RPMI7951 (cell line): ENCODE measurements at regions not wholly inside any gene's neighbourhood (a gene's known extent, or its start where the extent isn't known, plus 50 kb on each side); places are given as distances from the start of the nearest gene placed in this dataset.
A peak's percentile ranks its signal among the peaks of the same experiment; 100 is the strongest.
"Not testable (repeated sequence)": the region's sequence is repeated elsewhere in the genome, so short reads cannot be mapped to it uniquely, and the experiment has no call there.

ENCODE experiments used
- DNase-seq: peaks from one replicate; pipeline ENCODE4 v3.0.0-alpha.2; 2012; ENCODE audit warnings: low read depth

- peak; percentile 42 for DNase-seq
Observed at GRCh38 chr20:6715401-6715941, 52.0 kb upstream of the BMP2 start.

- peak; percentile 42 for DNase-seq
Observed at GRCh38 chr20:6714279-6714711, 53.2 kb upstream of the BMP2 start.

- no peak for DNase-seq
Observed at GRCh38 chr20:6711951-6712649, 55.4 kb upstream of the BMP2 start.

DNA sequence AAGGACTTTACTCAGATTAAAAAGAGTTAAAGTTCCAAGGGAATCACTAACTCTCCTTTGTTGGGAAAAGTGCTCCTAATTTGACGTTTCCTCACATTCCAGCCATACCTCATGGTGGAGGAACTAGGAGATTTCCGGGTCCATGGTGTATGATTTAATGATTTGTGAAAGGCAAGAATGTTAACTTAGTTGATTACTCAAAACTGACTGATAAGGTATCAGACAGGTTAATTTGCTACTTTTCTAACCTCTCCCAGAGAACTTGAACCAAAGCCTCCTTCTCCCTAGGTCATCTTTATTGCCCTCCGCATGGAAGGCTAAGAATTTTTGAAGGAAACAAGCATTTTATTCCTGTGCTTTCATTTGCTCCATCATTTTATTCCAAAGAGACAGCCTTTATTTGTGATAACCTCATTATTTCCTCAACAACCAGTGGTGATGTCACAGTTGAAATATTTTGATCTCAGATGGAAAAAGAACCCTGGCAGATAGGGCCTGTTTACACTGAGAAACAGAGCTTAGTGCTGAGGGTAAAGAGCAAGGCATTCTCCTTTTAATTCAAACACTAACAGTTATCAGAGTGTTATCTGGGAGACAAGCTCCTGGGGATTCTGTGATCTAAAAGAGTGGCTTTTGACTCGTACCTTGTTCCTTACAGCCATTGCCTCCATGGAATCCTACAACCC is 57.4 kb upstream of the BMP2 start:
- DNase-seq: no peak

DNA sequence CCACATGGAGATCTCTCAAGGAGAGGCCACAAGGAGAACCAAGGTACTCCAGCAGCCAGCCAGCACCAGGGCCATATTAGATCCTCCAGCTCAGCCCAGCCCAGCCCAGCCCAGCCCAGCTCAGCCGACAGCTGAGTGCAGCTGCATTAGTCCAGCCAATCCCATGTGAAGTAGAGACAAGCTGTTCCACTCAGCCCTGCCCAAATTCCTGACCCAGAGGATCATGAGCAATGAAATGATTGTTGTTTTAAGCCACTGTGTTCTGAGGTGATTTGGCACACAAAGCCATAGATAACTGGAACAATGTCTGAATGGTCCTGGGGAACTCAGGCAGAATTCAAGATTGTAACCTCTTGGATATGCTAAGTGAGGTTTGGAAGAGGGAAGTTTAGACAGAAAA is 59.5 kb upstream of the BMP2 start:
- DNase-seq: peak; percentile 83

GRCh38 chr20:6707321-6707831 is 60.1 kb upstream of the BMP2 start:
- peak; percentile 60 for DNase-seq

DNA sequence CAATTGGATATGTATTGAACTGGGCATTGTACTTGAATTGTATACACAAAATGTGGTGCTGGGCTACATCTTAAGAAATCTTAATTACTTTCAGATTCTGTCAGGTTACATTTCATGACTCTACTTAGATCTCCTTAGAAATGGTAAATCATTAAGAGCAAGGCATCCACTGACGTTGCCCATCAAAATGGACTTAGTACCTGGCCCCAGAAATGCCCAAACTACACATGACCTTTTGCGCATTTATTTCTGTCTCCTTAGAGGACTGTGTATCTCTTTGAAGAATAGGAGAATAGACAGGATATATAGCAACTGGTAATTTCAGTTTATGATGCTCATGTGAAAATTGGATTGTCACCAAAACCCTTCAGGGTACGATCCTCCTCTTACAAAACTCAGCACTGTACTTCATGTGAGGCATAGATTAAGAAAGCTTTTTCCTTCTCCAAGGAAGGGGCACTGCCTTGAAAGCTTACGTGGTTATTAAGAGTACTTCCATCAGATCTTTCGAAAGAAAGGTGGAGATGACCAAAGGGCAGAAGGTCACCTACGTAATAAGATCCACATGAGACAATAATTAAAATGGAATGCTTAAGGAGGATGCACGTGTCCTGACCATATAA is 61.4 kb upstream of the BMP2 start:
- peak; percentile 67 for DNase-seq

GRCh38 chr20:6705106-6705766 is 62.2 kb upstream of the BMP2 start:
- peak; percentile 81 for DNase-seq

DNA sequence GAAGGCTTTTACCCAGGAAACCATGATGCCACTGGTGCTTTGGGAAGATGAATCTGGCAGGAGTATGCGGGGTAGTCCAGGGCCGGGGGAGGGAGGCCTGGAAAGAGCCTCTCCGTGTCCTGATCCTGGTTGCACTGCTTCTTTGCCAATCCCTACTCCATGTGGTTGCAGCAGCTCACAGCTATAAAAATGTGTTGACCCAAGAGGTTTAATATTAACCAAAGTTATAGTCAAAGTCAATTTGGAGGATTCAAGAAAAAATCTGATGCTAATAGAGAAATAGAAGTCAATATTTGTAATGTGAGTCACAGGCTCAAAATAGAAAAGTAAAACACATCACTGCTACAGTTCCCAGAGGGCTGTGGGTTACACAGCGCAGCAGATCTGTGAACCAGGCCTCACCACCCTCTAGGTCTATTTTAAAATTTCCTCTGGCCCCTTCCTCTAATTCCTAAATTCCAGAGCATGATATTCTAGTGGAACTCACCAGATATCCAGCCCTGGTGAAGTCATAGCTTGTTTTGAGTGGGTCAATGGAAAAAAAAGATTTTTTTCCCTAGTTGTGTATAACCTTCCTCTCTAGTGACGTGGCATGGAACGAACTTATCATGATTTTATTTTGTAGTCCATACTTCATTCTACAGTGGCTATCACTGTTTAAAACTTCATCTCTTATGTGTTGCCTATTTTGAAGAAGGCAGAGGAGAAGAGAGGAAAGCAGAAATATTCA is 63.2 kb upstream of the BMP2 start:
- DNase-seq: peak; percentile 71

GRCh38 chr20:6703656-6704055 is 63.8 kb upstream of the BMP2 start:
- DNase-seq: no peak

GRCh38 chr20:6703047-6703446 is 64.4 kb upstream of the BMP2 start:
- DNase-seq: no peak

DNA sequence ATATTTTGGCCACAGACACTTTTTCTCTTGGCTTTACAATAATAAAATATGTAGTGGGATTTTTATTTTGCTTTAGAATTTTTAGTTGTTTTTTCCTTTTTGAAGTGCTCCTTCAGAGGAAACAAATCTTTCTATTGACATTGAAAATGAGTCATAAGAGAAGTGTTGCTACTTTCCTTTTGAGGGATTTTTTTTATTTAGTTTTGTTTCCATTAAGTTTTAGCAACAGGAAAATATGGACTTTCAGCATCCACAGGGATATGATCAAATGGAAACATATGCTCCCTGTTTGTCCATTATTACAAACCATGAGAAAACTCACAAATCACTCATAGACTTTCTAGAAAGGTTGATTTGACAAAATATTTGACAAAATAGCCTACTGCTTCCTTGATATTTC is 65.3 kb upstream of the BMP2 start:
- DNase-seq: no peak

DNA sequence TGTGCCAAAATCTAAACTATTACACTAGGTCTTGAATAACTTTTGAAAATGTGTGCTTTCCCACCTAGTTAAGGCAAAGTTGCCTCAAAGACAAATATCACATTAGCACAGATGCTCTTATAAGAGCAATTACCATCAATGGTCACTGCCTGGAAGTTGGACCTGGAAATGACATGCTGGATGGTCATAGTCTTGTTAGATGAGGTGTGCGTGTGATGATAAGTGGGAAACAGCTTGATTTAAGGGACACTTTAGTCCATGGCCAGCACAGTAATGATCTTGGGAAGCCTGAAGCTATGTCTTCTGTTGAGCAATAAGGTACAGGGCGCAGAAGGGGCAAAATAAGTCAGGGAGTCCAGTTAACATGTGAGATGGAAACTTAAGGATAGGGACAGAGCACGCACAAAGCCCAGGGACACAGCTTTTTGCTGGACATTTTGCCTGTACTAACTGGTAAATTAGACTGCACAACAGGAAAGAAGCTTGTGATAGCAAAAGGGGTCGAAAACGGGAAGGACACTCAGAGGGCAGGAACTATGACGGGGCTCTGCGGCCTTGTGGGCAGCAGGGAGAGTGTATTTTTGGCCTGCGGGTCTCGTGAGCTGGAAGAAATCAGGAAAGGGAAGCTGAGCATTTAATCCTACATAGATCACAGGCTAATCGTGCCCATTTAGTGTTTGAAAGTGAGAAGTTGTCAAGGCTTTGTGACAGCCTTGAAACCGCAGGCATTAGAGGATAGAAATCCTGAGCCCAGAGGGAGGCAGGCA is 66.7 kb upstream of the BMP2 start:
- DNase-seq: peak; percentile 80

DNA sequence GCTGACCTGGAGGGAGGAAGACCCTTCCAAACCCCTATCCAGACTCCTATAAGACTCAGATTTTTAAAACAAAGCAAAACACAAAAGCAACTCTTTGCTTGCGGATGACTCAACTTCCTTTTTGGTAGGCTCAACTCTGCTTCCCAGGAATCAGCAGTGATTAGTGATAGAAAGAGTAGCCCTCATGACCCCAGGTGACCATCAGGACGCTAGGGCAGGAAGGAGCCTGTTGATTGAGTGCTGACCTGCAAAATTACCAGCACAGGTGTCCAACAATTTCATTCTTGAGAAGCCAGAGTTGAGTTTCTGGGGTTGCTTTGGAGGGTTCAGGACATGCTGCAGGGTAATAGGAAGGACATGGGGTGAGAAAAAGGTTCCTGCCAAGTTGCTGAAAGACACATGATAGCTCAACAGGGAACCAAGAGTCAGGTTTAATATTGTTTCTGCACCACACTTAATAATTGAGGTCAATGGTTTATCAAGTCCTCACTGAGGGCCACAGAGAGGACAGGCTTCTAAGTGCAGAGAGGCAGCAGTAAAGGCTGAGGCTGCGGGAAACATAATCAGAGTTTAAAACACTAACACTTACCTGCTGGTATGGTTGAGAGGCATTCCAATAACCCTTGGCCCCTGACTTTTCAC is 67.4 kb upstream of the BMP2 start:
- no peak for DNase-seq

GRCh38 chr20:6698723-6699122 is 68.8 kb upstream of the BMP2 start:
- DNase-seq: no peak

GRCh38 chr20:6698056-6698455 is 69.4 kb upstream of the BMP2 start:
- peak; percentile 40 for DNase-seq

- no peak for DNase-seq
Observed at GRCh38 chr20:6697228-6697972, 70.1 kb upstream of the BMP2 start.

- DNase-seq: peak; percentile 66
Observed at GRCh38 chr20:6696001-6696400, 71.5 kb upstream of the BMP2 start.

DNA sequence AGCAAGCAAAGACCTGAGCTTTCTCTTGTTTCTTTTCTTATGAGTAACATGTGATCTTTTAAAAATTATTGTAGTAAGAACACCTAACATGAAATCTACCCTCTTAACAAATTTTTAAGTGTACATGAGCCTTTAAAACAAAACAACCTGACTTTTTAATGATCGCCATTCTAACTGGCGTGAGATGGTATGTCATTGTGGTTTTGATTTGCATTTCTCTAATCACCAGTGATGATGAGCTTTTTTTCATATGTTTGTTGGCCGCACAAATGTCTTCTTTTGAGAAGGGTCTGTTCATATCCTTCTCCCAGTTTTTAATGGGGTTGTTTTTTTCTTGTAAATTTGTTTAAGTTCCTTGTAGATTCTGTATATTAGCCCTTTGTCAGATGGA is 73.7 kb upstream of the BMP2 start:
- not testable (repeated sequence) for DNase-seq
